IMR-90 (cell line): ENCODE measurements at regions not wholly inside any gene's neighbourhood (a gene's known extent, or its start where the extent isn't known, plus 50 kb on each side); places are given as distances from the start of the nearest gene placed in this dataset.

Source experiments
- ATAC-seq: fragments of 200-7000 bp; cut with Tn5 transposase; 2 replicates; pipeline ENCODE4 v1.9.1; 2020; ENCODE audit warnings: low read depth, mild to moderate bottlenecking, moderate library complexity
- BruUV-seq: library from RNA; stranded (reverse); fragments of 400-500 nt; replicated peaks from 2 replicates; lab custom pipeline; 2021; lab: Mats Ljungman, UMichigan
- CTCF ChIA-PET: fragments of 300-600 bp; formaldehyde crosslinking; extraction: SDS; loops from one replicate; lab custom pipeline; 2021; ENCODE audit warnings: antibody characterized with exemption; lab: Yijun Ruan, JAX
- POLR2A ChIA-PET: fragments of 300-600 bp; sonication (Branson Sonifier 250); formaldehyde crosslinking; loops from one replicate; lab custom pipeline; 2022; ENCODE audit warnings: antibody characterized with exemption; ENCODE audit not compliant: unreplicated experiment; lab: Charles Lee
- DNase-seq: peaks from one replicate; pipeline ENCODE4 v3.0.0; 2013
- H2AFZ ChIP-seq: replicated peaks from 2 replicates; pipeline ENCODE3; 2013; ENCODE audit warnings: low read length, mild to moderate bottlenecking; ENCODE audit not compliant: poor library complexity
- H2AK5ac ChIP-seq: 2 replicates; pipeline ENCODE4 v1.6.1; 2013; ENCODE audit warnings: low read depth, low read length, inconsistent platforms
- H2AK9ac ChIP-seq: replicated peaks from 2 replicates; pipeline ENCODE3; 2013; ENCODE audit warnings: mild to moderate bottlenecking, low read depth, low read length, moderate library complexity; ENCODE audit not compliant: poor library complexity
- H2BK120ac ChIP-seq: 2 replicates; pipeline ENCODE4 v1.6.1; 2013; ENCODE audit warnings: low read depth, low read length, inconsistent platforms
- H2BK15ac ChIP-seq: 3 replicates; pipeline ENCODE4 v1.6.1; 2013; ENCODE audit warnings: low read depth, low read length, inconsistent platforms
- H2BK20ac ChIP-seq: 2 replicates; pipeline ENCODE4 v1.6.1; 2013; ENCODE audit warnings: low read depth, mild to moderate bottlenecking, inconsistent platforms, low read length, moderate library complexity
- H2BK5ac ChIP-seq: 2 replicates; pipeline ENCODE4 v1.6.1; 2013; ENCODE audit warnings: mild to moderate bottlenecking, low read depth, low read length, inconsistent platforms; ENCODE audit not compliant: poor library complexity, severe bottlenecking
- H3K14ac ChIP-seq: replicated peaks from 2 replicates; pipeline ENCODE4 v1.6.1; 2013; ENCODE audit warnings: low read depth, low read length, inconsistent platforms
- H3K18ac ChIP-seq: 2 replicates; pipeline ENCODE4 v1.6.1; 2013; ENCODE audit warnings: low read depth, low read length, control low read depth
- H3K23ac ChIP-seq: 2 replicates; pipeline ENCODE4 v1.6.1; 2013; ENCODE audit warnings: low read depth, low read length, inconsistent platforms
- H3K27ac ChIP-seq: 2 replicates; pipeline ENCODE4 v1.5.1; 2013; ENCODE audit warnings: mild to moderate bottlenecking, control low read depth, low read length; ENCODE audit not compliant: insufficient read depth
- H3K27me3 ChIP-seq: 2 replicates; pipeline ENCODE4 v1.6.1; 2013; ENCODE audit warnings: low read length; ENCODE audit not compliant: control insufficient read depth, insufficient read depth
- H3K36me3 ChIP-seq: 2 replicates; pipeline ENCODE4 v1.6.1; 2013; ENCODE audit warnings: low read length, mixed read lengths; ENCODE audit not compliant: control insufficient read depth, insufficient read depth
- H3K4ac ChIP-seq: 2 replicates; pipeline ENCODE4 v1.6.1; 2013; ENCODE audit warnings: low read depth, low read length, inconsistent platforms
- H3K4me1 ChIP-seq: 2 replicates; pipeline ENCODE4 v1.6.1; 2013; ENCODE audit warnings: low read length, mixed read lengths; ENCODE audit not compliant: control insufficient read depth, insufficient read depth
- H3K4me2 ChIP-seq: 2 replicates; pipeline ENCODE4 v1.6.1; 2013; ENCODE audit warnings: low read depth, mild to moderate bottlenecking, control low read depth, low read length, moderate library complexity
- H3K4me3 ChIP-seq: 2 replicates; pipeline ENCODE4 v1.5.1; 2013; ENCODE audit warnings: low read depth, mild to moderate bottlenecking, control low read depth, low read length, moderate library complexity; ENCODE audit not compliant: insufficient read depth
- H3K56ac ChIP-seq: 2 replicates; pipeline ENCODE4 v1.6.1; 2013; ENCODE audit warnings: low read length, inconsistent platforms; ENCODE audit not compliant: insufficient read depth; ENCODE audit errors: extremely low read depth
- H3K79me1 ChIP-seq, 2 experiments: 2 replicates each; pipeline ENCODE4 v1.6.1; 2013; ENCODE audit warnings: low read length in 2 of 2, inconsistent platforms in 1 of 2, low read depth in 1 of 2
- H3K9ac ChIP-seq: 2 replicates; pipeline ENCODE4 v1.6.1; 2013; ENCODE audit warnings: low read depth, low read length, control low read depth
- H3K9me1 ChIP-seq: 2 replicates; pipeline ENCODE4 v1.6.1; 2013; ENCODE audit warnings: low read length, inconsistent platforms; ENCODE audit not compliant: insufficient read depth
- H3K9me3 ChIP-seq: 2 replicates; pipeline ENCODE4 v1.6.1; 2013; ENCODE audit warnings: low read length; ENCODE audit not compliant: control insufficient read depth, insufficient read depth
- H4K20me1 ChIP-seq: 2 replicates; pipeline ENCODE4 v1.6.1; 2013; ENCODE audit warnings: low read length, inconsistent platforms; ENCODE audit not compliant: insufficient read depth
- H4K5ac ChIP-seq: 2 replicates; pipeline ENCODE4 v1.6.1; 2013; ENCODE audit warnings: mild to moderate bottlenecking, low read depth, low read length, control low read depth
- H4K8ac ChIP-seq, 2 experiments: 2 replicates each; pipeline ENCODE4 v1.6.1; 2013; ENCODE audit warnings: low read depth in 2 of 2, low read length in 2 of 2, control low read depth in 1 of 2, inconsistent platforms in 1 of 2
- H4K91ac ChIP-seq: 2 replicates; pipeline ENCODE4 v1.6.1; 2013; ENCODE audit warnings: low read depth, low read length, inconsistent platforms; ENCODE audit not compliant: insufficient read depth
- BHLHE40 ChIP-seq: fragments of 150-350 bp; IDR thresholded peaks from 2 replicates; pipeline ENCODE4 v1.6.1; 2016; ENCODE audit warnings: mild to moderate bottlenecking, low read depth, low read length
- CEBPB ChIP-seq: IDR thresholded peaks from 2 replicates; pipeline ENCODE4 v1.6.1; 2012; ENCODE audit warnings: low read depth, low read length, improper control_type of control experiment
- CHD1 ChIP-seq: IDR thresholded peaks from 2 replicates; pipeline ENCODE4 v1.6.1; 2012; ENCODE audit warnings: low read depth, low read length, improper control_type of control experiment
- CTCF ChIP-seq: conservative IDR thresholded peaks from 2 replicates; pipeline ENCODE4 v1.5.1; 2012; ENCODE audit warnings: mild to moderate bottlenecking, low read depth, low read length, improper control_type of control experiment
- ELK1 ChIP-seq: fragments of 150-350 bp; IDR thresholded peaks from 2 replicates; pipeline ENCODE4 v1.6.1; 2016; ENCODE audit warnings: low read depth, mild to moderate bottlenecking, low read length, moderate library complexity, borderline replicate concordance
- FOS ChIP-seq: fragments of 150-350 bp; IDR thresholded peaks from 2 replicates; pipeline ENCODE4 v1.6.1; 2016; ENCODE audit warnings: low read depth, low read length
- MAFK ChIP-seq: IDR thresholded peaks from 2 replicates; pipeline ENCODE4 v1.6.1; 2012; ENCODE audit warnings: low read depth, low read length, improper control_type of control experiment
- MAZ ChIP-seq: IDR thresholded peaks from 2 replicates; pipeline ENCODE4 v1.6.1; 2012; ENCODE audit warnings: low read depth, mild to moderate bottlenecking, low read length, improper control_type of control experiment, moderate library complexity, borderline replicate concordance
- MXI1 ChIP-seq: IDR thresholded peaks from 2 replicates; pipeline ENCODE4 v1.6.1; 2012; ENCODE audit warnings: low read depth, mild to moderate bottlenecking, low read length, moderate library complexity, borderline replicate concordance
- NFE2L2 ChIP-seq: fragments of 150-350 bp; IDR thresholded peaks from 2 replicates; pipeline ENCODE4 v1.6.1; 2016; ENCODE audit warnings: low read depth, mild to moderate bottlenecking, low read length
- POLR2A ChIP-seq: IDR thresholded peaks from 2 replicates; pipeline ENCODE4 v1.6.1; 2012; ENCODE audit warnings: mild to moderate bottlenecking, low read depth, low read length
- RAD21 ChIP-seq: IDR thresholded peaks from 2 replicates; pipeline ENCODE4 v1.6.1; 2012; ENCODE audit warnings: low read length, improper control_type of control experiment
- RCOR1 ChIP-seq: IDR thresholded peaks from 2 replicates; pipeline ENCODE4 v1.6.1; 2012; ENCODE audit warnings: mild to moderate bottlenecking, low read length, improper control_type of control experiment; ENCODE audit not compliant: insufficient replicate concordance
- RFX5 ChIP-seq: IDR thresholded peaks from 2 replicates; pipeline ENCODE4 v1.8.0; 2012; ENCODE audit warnings: low read depth, mild to moderate bottlenecking, low read length, moderate library complexity
- SMC3 ChIP-seq: fragments of 150-350 bp; IDR thresholded peaks from 2 replicates; pipeline ENCODE4 v1.6.1; 2016; ENCODE audit warnings: low read depth, mild to moderate bottlenecking, antibody characterized with exemption, low read length, moderate library complexity
- USF2 ChIP-seq: fragments of 150-350 bp; IDR thresholded peaks from 2 replicates; pipeline ENCODE4 v1.6.1; 2017; ENCODE audit warnings: mild to moderate bottlenecking, antibody characterized with exemption, low read length, low read depth
- WGBS, 2 experiments: methylation state at CpG; one replicate each; pipeline versions ENCODE4 v1.1.5 to v1.1.7; 2013; ENCODE audit warnings: missing lambda C conversion rate in 2 of 2; ENCODE audit not compliant: insufficient read length in 1 of 2; ENCODE audit errors: extremely low coverage in 2 of 2; 5-methylcytosine and 5-hydroxymethylcytosine counted together
- dilution Hi-C: fragments of 300-500 bp; cut with HindIII; formaldehyde crosslinking; loops from one replicate; pipeline ENCODE4 v1.14.3; 2018; ENCODE audit warnings: low sequenced_read_pairs; ENCODE audit not compliant: unreplicated experiment
- in situ Hi-C: fragments of 300-500 bp; cut with MboI; formaldehyde crosslinking; loops from 3 replicates; pipeline ENCODE4 v1.14.3; 2019; ENCODE audit warnings: low sequenced_read_pairs, inconsistent platforms, mixed read lengths
- intact Hi-C: fragments of 100-400 bp; cut with micrococcal nuclease; formaldehyde crosslinking; loops from 2 replicates; pipeline ENCODE4 v1.10.0; 2022

GRCh38 chr2:146265656-146266055, 1579.2 kb upstream of the ACVR2A start:
- no CpG with 5 or more reads among the region's 6 CpGs for WGBS, 2 experiments
- no peak overlapping the region for H2BK120ac ChIP-seq
- H4K91ac ChIP-seq: no peak overlapping the region
- H3K4me2 ChIP-seq: no peak overlapping the region
- H2BK15ac ChIP-seq: no peak overlapping the region
- no peaks in the 10 kb centered on the region for H3K79me1 ChIP-seq
- ATAC-seq: no peak
- no peak overlapping the region for H3K4me3 ChIP-seq
- H2BK5ac ChIP-seq: no peak overlapping the region
- H3K9me3 ChIP-seq: no peaks in the 10 kb centered on the region
- no peak overlapping the region for H3K27ac ChIP-seq
- no peak overlapping the region for H2AK9ac ChIP-seq
- H4K8ac ChIP-seq: no peak overlapping the region
- no peaks in the 10 kb centered on the region for H3K9me1 ChIP-seq
- H2AFZ ChIP-seq: no peak overlapping the region
- dilution Hi-C loops: no loop called here
- no peak overlapping the region for H3K56ac ChIP-seq
- POLR2A ChIA-PET: no interaction called here
- intact Hi-C loops: no loop called here
- DNase-seq: no peak
- H3K4ac ChIP-seq: no peak overlapping the region
- H3K27me3 ChIP-seq: no peaks in the 10 kb centered on the region
- in situ Hi-C loops: no loop called here
- H3K9ac ChIP-seq: no peak overlapping the region
- H3K18ac ChIP-seq: no peak overlapping the region
- H3K36me3 ChIP-seq: no peaks in the 10 kb centered on the region
- no peak overlapping the region for H3K23ac ChIP-seq
- no peak overlapping the region for H4K5ac ChIP-seq
- no peak overlapping the region for H2AK5ac ChIP-seq
- no peak overlapping the region for H2BK20ac ChIP-seq
- no TSS peak for BruUV-seq
- no peaks in the 10 kb centered on the region for H4K20me1 ChIP-seq
- CTCF ChIA-PET: no interaction called here
- no peak overlapping the region for H3K14ac ChIP-seq
- H3K4me1 ChIP-seq: peaks cover 3% of the 10 kb centered on the region; the same call in 1 of the 2 replicates
- TF ChIP-seq BHLHE40 (no peak), MAFK (no peak), MAZ (no peak), CEBPB (no peak), MXI1 (no peak), CTCF (no peak), RFX5 (no peak), FOS (no peak), POLR2A (no peak), USF2 (no peak), RAD21 (no peak), RCOR1 (no peak), ELK1 (no peak), CHD1 (no peak), SMC3 (no peak), NFE2L2 (no peak)
